HG03442 (cell line): ENCODE measurements at regions not wholly inside any gene's neighbourhood (a gene's known extent, or its start where the extent isn't known, plus 50 kb on each side); places are given as distances from the start of the nearest gene placed in this dataset.
"Not testable (repeated sequence)": the region's sequence is repeated elsewhere in the genome, so short reads cannot be mapped to it uniquely, and the experiment has no call there.

ENCODE experiments used
- ATAC-seq: cut with Tn5 transposase; IDR thresholded peaks from one replicate; pipeline ENCODE4 v1.9.1; 2021; ENCODE audit warnings: mild to moderate bottlenecking, moderate library complexity; ENCODE audit not compliant: unreplicated experiment

GRCh38 chr17:5745111-5745813 is 161.0 kb upstream of the NLRP1 start:
- ATAC-seq = no peak

GRCh38 chr17:5747276-5747675 is 163.0 kb upstream of the NLRP1 start:
- ATAC-seq = no peak

GRCh38 chr17:5747964-5748363 is 163.7 kb upstream of the NLRP1 start:
- no peak for ATAC-seq

- no peak for ATAC-seq
Measured at GRCh38 chr17:5753421-5753820, 169.1 kb upstream of the NLRP1 start.

- ATAC-seq = no peak
Measured at GRCh38 chr17:5757314-5757907, 173.1 kb upstream of the NLRP1 start.

GRCh38 chr17:5758651-5759050 is 174.3 kb upstream of the NLRP1 start:
- ATAC-seq = no peak

GRCh38 chr17:5759501-5759925 is 175.2 kb upstream of the NLRP1 start:
- no peak for ATAC-seq

GRCh38 chr17:5762191-5762590 is 177.9 kb upstream of the NLRP1 start:
- ATAC-seq = no peak

GRCh38 chr17:5763595-5764306 is 179.4 kb upstream of the NLRP1 start:
- ATAC-seq = no peak

GRCh38 chr17:5769593-5770354 is 185.5 kb upstream of the NLRP1 start:
- ATAC-seq = no peak

- ATAC-seq = no peak
Measured at GRCh38 chr17:5770441-5771270, 186.3 kb upstream of the NLRP1 start.

- not testable (repeated sequence) for ATAC-seq
Measured at GRCh38 chr17:5771271-5771577, 186.9 kb upstream of the NLRP1 start.

GRCh38 chr17:5772017-5772416 is 187.7 kb upstream of the NLRP1 start:
- not testable (repeated sequence) for ATAC-seq

- ATAC-seq = no peak
Measured at GRCh38 chr17:5772720-5773119, 188.4 kb upstream of the NLRP1 start.

- ATAC-seq = no peak
Measured at GRCh38 chr17:5773816-5774360, 189.6 kb upstream of the NLRP1 start.

- no peak for ATAC-seq
Measured at GRCh38 chr17:5775098-5775497, 190.8 kb upstream of the NLRP1 start.

- no peak for ATAC-seq
Measured at GRCh38 chr17:5780476-5780875, 196.2 kb upstream of the NLRP1 start.

- no peak for ATAC-seq
Measured at GRCh38 chr17:5781236-5781927, 197.1 kb upstream of the NLRP1 start.

GRCh38 chr17:5783269-5783668 is 199.0 kb upstream of the NLRP1 start:
- no peak for ATAC-seq

GRCh38 chr17:5783851-5784250 is 199.5 kb upstream of the NLRP1 start:
- no peak for ATAC-seq
